Endothelial cell of umbilical vein (primary cell): ENCODE measurements at regions not wholly inside any gene's neighbourhood (a gene's known extent, or its start where the extent isn't known, plus 50 kb on each side); places are given as distances from the start of the nearest gene placed in this dataset.

Experiments
- BruUV-seq: library from RNA; stranded (reverse); fragments of 400-500 nt; replicated peaks from 2 replicates; lab custom pipeline; 2021; lab: Mats Ljungman, UMichigan
- CTCF ChIA-PET: fragments of 300-600, 350-600 bp; sonication (Branson Sonifier 250); formaldehyde crosslinking; loops from one replicate; lab custom pipeline; 2021; ENCODE audit warnings: antibody characterized with exemption, inconsistent platforms; lab: Charles Lee
- POLR2A ChIA-PET: fragments of 300-600, 350-600 bp; sonication (Branson Sonifier 250); formaldehyde crosslinking; loops from one replicate; lab custom pipeline; 2021; ENCODE audit warnings: antibody characterized with exemption, inconsistent platforms; lab: Charles Lee
- DNase-seq: peaks from one replicate; pipeline ENCODE4 v3.0.0-alpha.2; 2011; ENCODE audit warnings: low read depth, low spot score
- FAIRE-seq: peaks from 2 replicates; lab custom pipeline; 2011; peaks lifted over from hg19 to GRCh38; lab: Jason Lieb, UNC
- H2AFZ ChIP-seq: 2 replicates; pipeline ENCODE4 v1.6.0; 2012; ENCODE audit warnings: low read depth, low read length, control low read depth, inconsistent platforms
- H3K27ac ChIP-seq: 2 replicates; pipeline ENCODE4 v1.5.1; 2011; ENCODE audit warnings: low read depth, mild to moderate bottlenecking, control low read depth, low read length, moderate library complexity; ENCODE audit not compliant: insufficient read depth
- H3K27me3 ChIP-seq, 2 experiments: 2 replicates each; pipeline versions ENCODE4 v1.6.0 to v1.6.1; 2011; ENCODE audit warnings: low read length in 2 of 2, mixed read lengths in 1 of 2; ENCODE audit not compliant: control insufficient read depth in 2 of 2, insufficient read depth in 2 of 2
- H3K36me3 ChIP-seq, 2 experiments: 2 replicates in 1 of 2; 3 replicates in 1 of 2; pipeline ENCODE4 v1.5.1; 2011; ENCODE audit warnings: low read length in 2 of 2, mild to moderate bottlenecking in 1 of 2, moderate library complexity in 1 of 2; ENCODE audit not compliant: control insufficient read depth in 2 of 2, insufficient read depth in 2 of 2; ENCODE audit errors: extremely low read depth in 1 of 2
- H3K4me1 ChIP-seq: 3 replicates; pipeline ENCODE4 v1.5.1; 2011; ENCODE audit warnings: mild to moderate bottlenecking, low read length; ENCODE audit not compliant: control insufficient read depth, insufficient read depth; ENCODE audit errors: extremely low read depth
- H3K4me2 ChIP-seq: 2 replicates; pipeline ENCODE4 v1.6.1; 2011; ENCODE audit warnings: low read length, control low read depth, mixed read lengths; ENCODE audit not compliant: insufficient read depth
- H3K4me3 ChIP-seq, 3 experiments: fragments of 200-600 bp in 1 of 3; sonication (generic), shearing (Covaris generic) in 1 of 3; replicated peaks in 1 of 3; 2 replicates each; pipeline ENCODE4 v1.5.1; 2011 to 2016; ENCODE audit warnings: control low read depth in 3 of 3, low read length in 3 of 3, mild to moderate bottlenecking in 2 of 3, inconsistent platforms in 1 of 3, low read depth in 1 of 3, moderate library complexity in 1 of 3; ENCODE audit not compliant: insufficient read depth in 1 of 3
- H3K79me2 ChIP-seq: 2 replicates; pipeline ENCODE4 v1.6.0; 2012; ENCODE audit warnings: low read length, inconsistent platforms; ENCODE audit not compliant: control insufficient read depth, insufficient read depth
- H3K9ac ChIP-seq: replicated peaks from 2 replicates; pipeline ENCODE3; 2011; ENCODE audit warnings: low read length, control low read depth; ENCODE audit not compliant: insufficient read depth; ENCODE audit errors: extremely low read depth
- H3K9me1 ChIP-seq: replicated peaks from 3 replicates; pipeline ENCODE4 v1.6.0; 2011; ENCODE audit warnings: mild to moderate bottlenecking, low read length; ENCODE audit not compliant: control insufficient read depth, insufficient read depth; ENCODE audit errors: extremely low read depth
- H3K9me3 ChIP-seq: replicated peaks from 2 replicates; pipeline ENCODE4 v1.5.1; 2012; ENCODE audit warnings: low read length, inconsistent platforms; ENCODE audit not compliant: control insufficient read depth, insufficient read depth
- H4K20me1 ChIP-seq: replicated peaks from 2 replicates; pipeline ENCODE3; 2011; ENCODE audit warnings: mild to moderate bottlenecking, low read length; ENCODE audit not compliant: control insufficient read depth, insufficient read depth; ENCODE audit errors: extremely low read depth
- CTCF ChIP-seq, 2 donors: IDR thresholded peaks; 1 replicate in 1 of 2; 2 replicates in 1 of 2; pipeline ENCODE4 v1.5.1; 2011; ENCODE audit warnings: low read length in 2 of 2, mild to moderate bottlenecking in 2 of 2, moderate library complexity in 2 of 2, control low read depth in 1 of 2, inconsistent platforms in 1 of 2, low read depth in 1 of 2; ENCODE audit not compliant: insufficient read depth in 1 of 2; ENCODE audit errors: extremely low read depth in 1 of 2
- EZH2 ChIP-seq: IDR thresholded peaks from 2 replicates; pipeline ENCODE4 v1.6.1; 2012; ENCODE audit warnings: borderline replicate concordance, low read depth, mild to moderate bottlenecking, moderate library complexity, low read length, inconsistent platforms; ENCODE audit not compliant: severe bottlenecking
- FOS ChIP-seq: IDR thresholded peaks from 2 replicates; pipeline ENCODE4 v1.6.1; 2011; ENCODE audit warnings: mild to moderate bottlenecking, low read length, moderate library complexity, borderline replicate concordance; ENCODE audit not compliant: insufficient read depth
- GATA2 ChIP-seq: IDR thresholded peaks from 2 replicates; pipeline ENCODE4 v1.7.0; 2011; ENCODE audit warnings: low read depth, mild to moderate bottlenecking, moderate library complexity, mixed read lengths, low read length; ENCODE audit not compliant: insufficient read length, insufficient read depth
- JUN ChIP-seq: IDR thresholded peaks from 2 replicates; pipeline ENCODE4 v1.6.1; 2011; ENCODE audit warnings: borderline replicate concordance, low read depth; ENCODE audit not compliant: insufficient read length, insufficient read depth
- MAX ChIP-seq: IDR thresholded peaks from 2 replicates; pipeline ENCODE4 v1.6.1; 2011; ENCODE audit not compliant: insufficient read depth, insufficient read length
- MYC ChIP-seq: IDR thresholded peaks from one replicate; pipeline ENCODE4 v1.6.1; 2011; ENCODE audit warnings: mild to moderate bottlenecking, low read depth, low read length
- POLR2A ChIP-seq: IDR thresholded peaks from 2 replicates; pipeline ENCODE4 v1.6.1; 2012; ENCODE audit warnings: low read depth, mild to moderate bottlenecking, control low read depth, low read length
- POLR2AphosphoS5 ChIP-seq: IDR thresholded peaks from 2 replicates; pipeline ENCODE4 v1.6.1; 2012; ENCODE audit warnings: low read depth, mild to moderate bottlenecking, control low read depth, low read length, moderate library complexity; ENCODE audit not compliant: insufficient read depth
- dilution Hi-C: fragments of 300-500 bp; cut with MboI; formaldehyde crosslinking; loops from one replicate; pipeline ENCODE4 v1.15.0; 2019; ENCODE audit warnings: low sequenced_read_pairs; ENCODE audit not compliant: extremely low pct_ligation_motif_present
- intact Hi-C: fragments of 100-400 bp; cut with micrococcal nuclease; formaldehyde crosslinking; loops from one replicate; pipeline ENCODE4 v1.10.0; 2022

GRCh38 chr22:23399367-23400285 is 180.5 kb downstream of the IGLL1 start:
- no peak for TF ChIP-seq GATA2
- TF ChIP-seq POLR2A, result no peak
- TF ChIP-seq EZH2, result no peak
- no peak for TF ChIP-seq MYC
- TF ChIP-seq POLR2AphosphoS5, result no peak
- no peak for TF ChIP-seq JUN
- no peak for TF ChIP-seq FOS
- TF ChIP-seq CTCF (IDR thresholded peaks at IDR 0.05; ENCODE audit: extremely low read depth in 1 of 2, insufficient read depth in 1 of 2, low read depth in 1 of 2, low read length in 2 of 2), result no peak
- TF ChIP-seq MAX, result no peak
- H3K79me2 ChIP-seq, result no peaks in the 10 kb centered on the region
- no peaks in the 10 kb centered on the region for H3K9me3 ChIP-seq
- dilution Hi-C loops, result no loop called here
- ChIA-PET POLR2A (no interaction called here), CTCF (interaction anchor here (1.2 kb wide), 1 partner anchor 192 kb away, joined by 3 read pairs; no protein-coding TSS in a partner anchor)
- no peak for FAIRE-seq
- no TSS peak for BruUV-seq
- no peak overlapping the region for H3K27ac ChIP-seq
- no peaks in the 10 kb centered on the region for H4K20me1 ChIP-seq
- H3K4me3 ChIP-seq, result no peak overlapping the region
- H3K9ac ChIP-seq, result no peak overlapping the region
- no peaks in the 10 kb centered on the region for H3K36me3 ChIP-seq
- no peaks in the 10 kb centered on the region for H3K4me1 ChIP-seq
- H3K9me1 ChIP-seq, result no peaks in the 10 kb centered on the region
- no peak for DNase-seq
- H3K27me3 ChIP-seq, result no peaks in the 10 kb centered on the region
- H3K4me2 ChIP-seq, result no peak overlapping the region
- intact Hi-C loops, result loop anchor here (5.0 kb wide), 1 partner anchor 123 kb away; no protein-coding TSS in a partner anchor
- no peak overlapping the region for H2AFZ ChIP-seq
